HG02884 (cell line): ENCODE measurements at regions not wholly inside any gene's neighbourhood (a gene's known extent, or its start where the extent isn't known, plus 50 kb on each side); places are given as distances from the start of the nearest gene placed in this dataset.
A peak's percentile ranks its signal among the peaks of the same experiment; 100 is the strongest.
"Not testable (repeated sequence)": the region's sequence is repeated elsewhere in the genome, so short reads cannot be mapped to it uniquely, and the experiment has no call there.

Experiments
- ATAC-seq: cut with Tn5 transposase; IDR thresholded peaks from one replicate; pipeline ENCODE4 v1.9.1; 2021; ENCODE audit warnings: mild to moderate bottlenecking, moderate library complexity; ENCODE audit not compliant: unreplicated experiment

- no peak for ATAC-seq
These were observed 55.0 kb upstream of the IL33 start for GRCh38 chr9:6160579-6160978.

GRCh38 chr9:6153425-6153824, 62.2 kb upstream of the IL33 start:
- ATAC-seq, result no peak

- ATAC-seq, result no peak
These were observed 62.8 kb upstream of the IL33 start for GRCh38 chr9:6152788-6153187.

GRCh38 chr9:6150483-6150882, 65.1 kb upstream of the IL33 start:
- no peak for ATAC-seq

- ATAC-seq, result no peak
These were observed 66.3 kb upstream of the IL33 start for GRCh38 chr9:6149315-6149714.

GRCh38 chr9:6147846-6148245, 67.8 kb upstream of the IL33 start:
- ATAC-seq, result no peak

- no peak for ATAC-seq
These were observed 70.7 kb upstream of the IL33 start for GRCh38 chr9:6144947-6145346.

- no peak for ATAC-seq
These were observed 72.7 kb upstream of the IL33 start for GRCh38 chr9:6142799-6143454.

GRCh38 chr9:6135780-6136179, 79.8 kb upstream of the IL33 start:
- ATAC-seq, result not testable (repeated sequence)

GRCh38 chr9:6134661-6135180, 80.9 kb upstream of the IL33 start:
- no peak for ATAC-seq

- ATAC-seq, result no peak
These were observed 82.1 kb upstream of the IL33 start for GRCh38 chr9:6133346-6134063.

GRCh38 chr9:6132650-6133049, 83.0 kb upstream of the IL33 start:
- no peak for ATAC-seq

GRCh38 chr9:6128030-6128429, 87.6 kb upstream of the IL33 start:
- no peak for ATAC-seq

GRCh38 chr9:6126377-6126776, 89.2 kb upstream of the IL33 start:
- no peak for ATAC-seq

- ATAC-seq, result no peak
These were observed 92.2 kb upstream of the IL33 start for GRCh38 chr9:6123416-6123815.

- no peak for ATAC-seq
These were observed 93.9 kb upstream of the IL33 start for GRCh38 chr9:6121707-6122106.

GRCh38 chr9:6114424-6114823, 99.0 kb upstream of the RANBP6 start:
- no peak for ATAC-seq

GRCh38 chr9:6113819-6114218, 98.4 kb upstream of the RANBP6 start:
- no peak for ATAC-seq

GRCh38 chr9:6113312-6113711, 97.9 kb upstream of the RANBP6 start:
- ATAC-seq, result no peak

- ATAC-seq, result no peak
These were observed 94.6 kb upstream of the RANBP6 start for GRCh38 chr9:6109986-6110385.

- no peak for ATAC-seq
These were observed 94.1 kb upstream of the RANBP6 start for GRCh38 chr9:6109571-6109970.

- ATAC-seq, result peak; percentile 74
These were observed 91.4 kb upstream of the RANBP6 start for GRCh38 chr9:6106711-6107339.
